EL (cell line): ENCODE measurements at regions not wholly inside any gene's neighbourhood (a gene's known extent, or its start where the extent isn't known, plus 50 kb on each side); places are given as distances from the start of the nearest gene placed in this dataset.
A peak's percentile ranks its signal among the peaks of the same experiment; 100 is the strongest.
"Not testable (repeated sequence)": the region's sequence is repeated elsewhere in the genome, so short reads cannot be mapped to it uniquely, and the experiment has no call there.

Experiments
- DNase-seq: peaks from one replicate; pipeline ENCODE4 v3.0.0-alpha.2; 2016

- DNase-seq, result no peak
Measured at GRCh38 chrX:22536746-22537304, 264.1 kb downstream of the CBLL2 start.

GRCh38 chrX:22538580-22538979, 265.9 kb downstream of the CBLL2 start:
- peak; percentile 10 for DNase-seq

GRCh38 chrX:22541926-22542325, 269.2 kb downstream of the CBLL2 start:
- no peak for DNase-seq

- DNase-seq, result peak; percentile 7
Measured at GRCh38 chrX:22542641-22543040, 269.9 kb downstream of the CBLL2 start.

DNA sequence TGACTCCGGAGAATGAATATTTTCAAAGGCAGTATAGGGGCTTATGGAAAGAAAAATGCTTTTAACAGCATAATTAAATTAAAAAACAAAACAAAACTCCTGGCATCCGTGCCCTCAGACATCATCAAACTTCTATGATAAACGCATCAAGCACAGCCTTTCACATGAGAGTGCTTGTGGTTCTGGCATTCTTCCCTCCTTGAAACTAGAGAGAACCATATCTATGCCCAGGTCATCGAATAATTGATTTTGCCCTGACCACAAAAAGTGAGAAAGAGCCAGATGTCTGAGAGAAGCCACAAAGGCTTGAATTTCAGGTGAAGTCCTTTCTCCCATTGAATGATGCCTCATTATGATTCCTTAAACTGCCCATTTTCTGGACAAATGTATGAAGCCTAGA, 286.8 kb downstream of the CBLL2 start:
- no peak for DNase-seq

- DNase-seq, result peak; percentile 37
Measured at GRCh38 chrX:22575161-22575845, 302.6 kb downstream of the CBLL2 start.

DNA sequence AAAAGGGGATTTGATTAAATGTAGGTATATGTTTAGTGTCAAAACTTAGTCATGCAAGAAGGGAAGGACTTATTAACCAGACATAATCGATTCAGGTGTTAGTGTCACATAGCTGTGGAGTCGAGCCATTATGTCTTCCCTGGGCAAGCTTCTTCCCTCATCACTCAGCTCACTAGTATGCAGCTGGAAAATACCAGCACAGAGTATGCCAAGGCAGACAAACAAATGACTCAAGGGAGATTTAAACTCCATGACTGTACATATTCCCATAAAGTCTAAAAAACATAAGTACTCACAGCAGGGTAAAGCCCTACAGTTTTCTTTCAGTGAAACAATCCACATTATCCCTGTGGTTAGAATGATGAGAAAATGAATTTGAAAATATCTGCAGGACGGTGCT, 304.5 kb downstream of the CBLL2 start:
- DNase-seq, result peak; percentile 63

GRCh38 chrX:22585831-22586230, 313.1 kb downstream of the CBLL2 start:
- DNase-seq, result no peak

DNA sequence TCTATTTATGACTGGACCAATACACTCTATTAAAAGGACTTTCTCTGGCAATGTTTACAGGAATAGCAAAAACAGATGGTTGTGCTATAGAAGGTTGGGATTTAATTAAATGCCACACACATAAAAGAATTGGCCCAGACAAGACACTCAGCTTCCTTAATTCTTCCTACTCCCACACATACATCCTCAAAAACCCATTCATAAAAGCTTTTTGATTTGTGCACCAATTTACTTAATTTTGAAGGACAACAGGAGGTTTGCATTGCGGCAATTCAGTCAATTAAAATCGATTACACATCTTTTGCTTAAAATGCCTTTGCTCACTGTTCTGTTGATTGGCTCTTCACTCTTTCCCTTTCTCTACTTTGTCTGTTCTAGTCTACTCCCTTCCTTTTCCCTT, 317.1 kb downstream of the CBLL2 start:
- no peak for DNase-seq

DNA sequence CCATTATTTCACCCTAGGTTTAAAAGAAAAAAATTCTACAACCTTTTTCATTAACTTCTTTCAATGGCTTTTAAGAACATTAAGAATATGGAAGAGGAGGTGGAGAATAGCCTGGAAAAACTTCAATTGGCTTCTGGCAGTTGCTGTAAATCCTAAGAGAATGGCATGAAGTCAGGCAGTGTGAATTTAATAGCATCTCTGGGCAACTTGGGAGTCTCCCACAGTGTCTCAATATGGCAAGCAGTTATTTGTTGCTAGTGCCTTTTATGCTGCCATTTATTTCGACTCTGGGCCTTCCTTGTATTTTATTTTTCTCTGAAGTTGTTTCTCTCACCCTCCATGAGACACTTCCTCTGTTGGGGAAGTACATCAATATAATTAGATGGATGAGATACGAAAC, 322.1 kb downstream of the CBLL2 start:
- DNase-seq, result no peak

GRCh38 chrX:22603060-22603459, 330.3 kb downstream of the CBLL2 start:
- DNase-seq, result no peak

- not testable (repeated sequence) for DNase-seq
Measured at GRCh38 chrX:22609452-22609851, 336.7 kb downstream of the CBLL2 start.

- DNase-seq, result no peak
Measured at GRCh38 chrX:22616867-22617266, 344.2 kb downstream of the CBLL2 start.

GRCh38 chrX:22627576-22627975, 354.9 kb downstream of the CBLL2 start:
- DNase-seq, result no peak

DNA sequence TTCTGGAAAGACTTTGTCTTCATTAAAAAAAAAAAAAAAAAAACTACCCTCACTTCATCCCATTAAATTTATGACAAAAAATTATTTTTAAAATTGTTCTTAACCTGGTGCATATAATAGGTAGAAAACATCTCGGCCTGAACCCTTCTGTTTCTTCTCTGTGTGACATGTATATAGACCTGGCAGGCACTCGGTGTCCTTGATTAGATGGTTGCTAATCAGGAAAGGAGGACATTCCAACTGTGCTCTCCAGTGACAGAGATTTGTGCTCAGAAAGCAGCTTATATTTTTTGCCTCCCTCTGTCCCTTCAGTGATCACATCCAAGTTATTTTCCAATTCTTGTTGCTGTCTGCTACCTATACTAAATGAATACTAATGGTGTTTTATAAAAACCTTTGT, 355.6 kb downstream of the CBLL2 start:
- DNase-seq, result no peak

DNA sequence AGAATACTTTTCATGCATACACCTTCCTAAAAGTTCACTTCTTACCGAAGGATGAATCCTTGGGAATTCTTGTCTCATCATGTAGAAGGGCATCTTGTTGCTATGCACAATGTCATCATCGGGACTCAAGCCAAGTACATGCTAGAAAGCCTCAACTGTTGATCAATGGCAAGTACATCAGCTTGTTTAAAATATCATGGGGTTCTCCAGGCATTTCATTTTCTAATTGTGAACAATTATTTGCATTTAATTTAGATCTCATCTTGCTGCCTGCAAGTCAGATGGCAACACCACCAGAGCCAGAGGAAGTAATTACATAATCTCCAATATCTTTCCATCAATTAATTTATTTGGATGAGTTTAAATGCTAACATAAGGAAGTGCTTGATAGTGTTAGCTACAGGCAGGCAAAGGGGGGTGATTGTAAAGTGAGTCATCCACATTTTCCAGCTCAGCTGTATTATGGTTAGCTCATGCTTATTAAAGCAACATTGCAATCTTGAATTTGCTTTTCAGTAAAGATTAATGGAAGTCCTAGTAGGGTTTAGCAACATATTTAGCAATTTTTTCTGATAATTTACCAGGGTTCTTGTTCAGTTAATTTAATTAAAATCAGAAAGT, 356.5 kb downstream of the CBLL2 start:
- peak; percentile 51 for DNase-seq

GRCh38 chrX:22634083-22634482, 361.4 kb downstream of the CBLL2 start:
- peak; percentile 58 for DNase-seq

DNA sequence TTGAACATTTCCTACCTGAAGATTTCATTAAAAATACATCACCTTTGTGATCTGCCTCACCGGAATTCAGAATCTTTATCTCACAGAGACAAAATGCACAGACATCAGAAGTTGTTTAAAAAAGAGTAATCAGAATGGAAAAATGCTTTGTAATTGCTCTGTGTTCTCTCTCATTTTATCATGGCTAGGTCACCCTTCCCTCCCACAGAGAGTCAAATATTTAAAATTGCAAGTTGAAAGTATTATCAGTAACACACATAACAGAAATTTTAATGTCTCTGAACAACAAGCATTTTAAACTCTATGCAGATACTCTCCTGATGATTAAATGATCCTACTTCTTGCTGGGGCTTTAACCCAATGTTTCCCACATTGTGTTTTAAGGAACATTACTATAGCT, 362.0 kb downstream of the CBLL2 start:
- DNase-seq, result peak; percentile 7

DNA sequence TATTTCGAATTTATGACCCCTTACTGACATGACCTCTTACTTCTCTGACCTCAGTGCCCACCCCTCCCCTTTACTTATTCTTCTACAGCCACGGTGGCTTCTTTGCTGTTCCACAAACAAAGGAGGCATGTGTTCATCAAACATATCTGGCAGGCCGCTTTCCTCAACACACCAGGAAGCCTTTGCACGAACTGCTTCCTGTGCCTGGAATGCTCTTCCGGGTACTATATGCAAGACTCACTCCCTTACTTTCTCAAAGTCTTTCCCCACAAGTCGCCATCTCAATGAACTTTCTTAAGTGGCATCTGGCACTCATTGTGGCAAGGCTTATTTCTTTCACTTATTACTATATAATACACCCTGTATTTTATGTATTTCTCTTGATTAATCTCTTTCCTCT, 351.5 kb upstream of the DDX53 start:
- DNase-seq, result no peak

DNA sequence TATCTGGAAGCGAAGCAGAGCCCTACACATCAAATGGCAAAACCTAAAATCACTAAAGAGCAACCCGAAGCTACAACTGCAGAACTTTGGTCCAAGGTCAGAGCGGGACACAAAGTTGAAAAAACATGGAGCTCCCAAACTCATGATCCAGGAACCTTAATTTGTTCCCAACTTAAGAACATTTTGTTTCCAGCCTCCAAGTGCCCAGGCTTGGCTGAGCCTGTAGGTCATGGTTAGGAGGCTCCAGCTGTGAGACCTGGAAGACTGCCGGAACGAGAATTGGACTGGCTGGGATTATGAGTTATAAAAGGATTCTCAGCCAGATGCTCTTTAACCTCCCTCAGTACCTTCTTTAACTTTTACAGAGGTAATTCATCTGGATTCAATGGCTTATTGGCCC, 349.1 kb upstream of the DDX53 start:
- DNase-seq, result no peak

DNA sequence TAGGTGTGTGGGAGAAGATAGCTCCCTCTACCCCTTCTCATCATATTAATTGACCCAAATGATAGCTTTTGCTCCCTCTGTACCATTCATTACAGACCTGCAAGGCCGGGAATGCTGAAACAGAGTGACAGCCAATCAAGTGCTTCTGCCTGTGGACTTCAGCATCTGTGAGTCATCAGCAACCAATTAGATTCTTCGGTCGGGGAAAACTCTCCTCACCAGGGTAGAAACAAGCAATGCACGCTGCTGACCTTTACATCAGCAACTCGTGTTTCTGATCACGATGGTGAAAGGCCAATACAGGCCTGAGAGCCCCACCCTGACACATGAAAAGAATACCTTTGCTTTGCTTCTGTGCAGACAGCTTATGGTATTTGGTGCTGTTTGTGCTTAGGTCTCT, 347.2 kb upstream of the DDX53 start:
- peak; percentile 16 for DNase-seq

GRCh38 chrX:22660756-22661155, 339.0 kb upstream of the DDX53 start:
- no peak for DNase-seq

DNA sequence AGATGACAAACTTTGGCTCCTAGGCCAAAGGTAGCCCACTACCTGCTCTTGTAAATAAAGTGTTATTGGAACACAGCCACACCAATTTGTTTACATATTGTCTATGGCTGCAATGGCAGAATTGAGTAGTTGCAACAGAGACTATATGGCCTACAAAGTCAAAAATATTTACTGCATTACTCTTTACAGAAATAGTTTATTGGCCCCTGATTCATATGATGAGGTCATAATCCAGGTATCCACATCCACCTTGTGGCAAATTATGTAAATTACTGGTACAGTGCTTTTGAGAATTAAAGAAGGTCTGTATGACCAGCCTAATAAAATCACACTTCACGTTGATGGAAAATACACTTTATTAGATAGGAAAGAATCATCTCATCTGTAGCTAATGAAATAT, 337.0 kb upstream of the DDX53 start:
- no peak for DNase-seq

DNA sequence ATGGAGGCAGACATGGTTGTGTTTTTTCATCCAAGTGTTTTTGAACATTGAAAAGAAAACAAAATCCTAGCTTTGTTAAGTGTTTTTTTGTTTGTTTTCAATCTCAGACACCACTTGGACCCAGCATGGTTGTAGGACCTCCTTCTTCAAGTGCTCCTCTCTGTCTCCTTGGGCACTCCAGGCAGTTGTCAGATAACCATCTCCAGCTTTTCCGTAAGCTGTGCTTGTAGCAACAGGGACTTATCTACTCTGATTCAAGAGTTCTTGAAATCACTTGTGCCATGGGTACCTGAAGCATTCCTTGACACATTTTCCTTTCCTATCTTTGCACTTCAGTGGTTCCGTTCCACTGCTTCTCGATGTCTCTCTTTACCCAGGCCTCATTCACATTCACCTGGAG, 334.9 kb upstream of the DDX53 start:
- DNase-seq, result no peak

- DNase-seq, result no peak
Measured at GRCh38 chrX:22665818-22666217, 333.9 kb upstream of the DDX53 start.
